GM21390 (cell line): ENCODE measurements at regions not wholly inside any gene's neighbourhood (a gene's known extent, or its start where the extent isn't known, plus 50 kb on each side); places are given as distances from the start of the nearest gene placed in this dataset.

ENCODE experiments used
- ATAC-seq: cut with Tn5 transposase; IDR thresholded peaks from one replicate; pipeline ENCODE4 v1.9.1; 2021; ENCODE audit not compliant: unreplicated experiment

- ATAC-seq, result no peak
Measured at GRCh38 chr17:12574525-12574924, 91.2 kb upstream of the MYOCD start.

DNA sequence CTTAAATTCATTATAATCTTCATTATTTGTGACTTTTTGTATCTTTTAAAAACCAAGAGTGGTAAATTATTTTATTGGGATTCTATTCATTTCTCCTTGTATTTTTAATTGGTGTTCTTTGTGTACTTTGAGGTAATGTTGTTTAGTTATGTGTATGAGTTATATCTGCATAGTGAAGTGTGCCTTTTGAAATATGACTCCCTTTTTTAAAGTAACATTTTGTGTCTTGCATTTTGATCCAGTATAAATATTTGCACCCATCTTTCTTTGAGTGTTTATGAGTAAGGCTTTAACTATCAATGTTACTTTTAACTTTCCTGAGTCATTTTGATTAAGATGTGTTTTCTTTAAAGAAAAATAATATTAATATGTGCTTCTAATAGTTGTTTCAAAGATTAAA, 90.0 kb upstream of the MYOCD start:
- no peak for ATAC-seq

DNA sequence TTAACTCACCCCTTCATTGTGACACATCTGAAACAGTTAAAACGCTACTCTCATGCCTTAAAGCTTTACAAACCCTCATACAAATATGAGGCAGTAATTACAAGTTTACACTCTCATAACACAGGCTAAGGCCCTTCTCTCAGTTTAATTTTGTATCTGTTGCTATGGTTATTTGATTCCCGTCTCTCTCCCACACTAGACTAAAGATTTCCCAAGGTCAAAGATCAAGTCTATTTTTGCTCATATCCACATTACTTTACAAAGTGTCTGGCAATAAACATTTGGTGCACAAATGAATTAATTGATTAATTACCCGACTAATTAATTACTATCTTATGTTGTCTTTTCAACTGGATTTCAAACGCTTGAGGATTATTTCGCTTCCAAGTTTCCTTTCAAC, 86.4 kb upstream of the MYOCD start:
- no peak for ATAC-seq

DNA sequence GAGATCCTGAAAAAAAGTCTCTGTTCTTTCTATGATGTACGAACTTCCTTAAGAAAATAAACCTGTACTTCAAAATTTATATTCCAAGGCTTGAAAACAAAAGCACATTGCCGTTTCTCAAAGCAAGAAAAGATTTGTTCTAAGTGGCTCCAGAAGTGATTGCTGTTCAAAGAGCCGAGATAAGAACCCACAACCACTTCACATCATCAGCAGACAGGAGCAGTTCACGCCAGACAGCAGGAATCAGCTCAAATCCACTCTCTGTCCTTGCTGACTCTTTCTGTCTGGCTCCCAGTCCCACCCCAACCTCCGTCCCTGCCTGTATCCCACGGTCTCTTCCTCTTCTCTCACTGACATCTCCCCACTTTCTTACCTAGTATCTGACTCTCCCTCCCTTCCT, 85.0 kb upstream of the MYOCD start:
- ATAC-seq, result no peak

DNA sequence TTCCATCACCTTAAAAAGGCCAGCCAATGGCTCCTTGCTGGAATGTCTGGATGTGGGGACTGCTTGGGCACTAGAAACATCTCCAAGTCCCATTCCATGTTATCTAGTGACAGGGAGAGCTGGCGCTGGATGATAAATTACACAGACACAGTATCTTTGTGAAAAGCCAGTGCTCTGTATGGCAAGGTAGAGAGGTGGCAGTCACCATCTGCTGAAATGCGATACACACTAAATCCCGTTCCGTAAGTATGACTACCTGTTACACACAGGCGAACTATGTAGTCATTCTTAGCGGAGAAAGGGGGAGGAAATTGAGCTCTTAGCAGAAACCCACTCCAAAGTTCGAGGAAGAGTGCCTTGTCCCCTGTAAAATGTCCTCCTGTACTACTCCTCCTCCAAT, 81.0 kb upstream of the MYOCD start:
- ATAC-seq, result no peak

DNA sequence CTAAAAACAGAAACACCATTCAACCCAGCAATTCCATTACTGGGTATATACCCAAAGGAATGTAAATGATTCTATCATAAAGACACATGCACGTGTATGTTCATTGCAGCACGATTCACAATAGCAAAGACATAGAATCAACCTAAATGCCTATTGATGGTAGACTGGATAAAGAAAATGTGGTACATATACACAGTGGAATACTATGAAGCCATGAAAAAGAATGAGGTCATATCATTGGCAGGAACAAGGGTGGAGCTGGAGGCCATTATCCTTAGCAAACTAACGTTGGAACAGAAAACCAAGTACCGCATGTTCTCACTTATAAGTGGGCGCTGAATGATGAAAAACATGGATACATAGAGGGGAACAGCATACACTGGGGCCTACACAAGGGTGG, 77.2 kb upstream of the MYOCD start:
- ATAC-seq, result no peak

DNA sequence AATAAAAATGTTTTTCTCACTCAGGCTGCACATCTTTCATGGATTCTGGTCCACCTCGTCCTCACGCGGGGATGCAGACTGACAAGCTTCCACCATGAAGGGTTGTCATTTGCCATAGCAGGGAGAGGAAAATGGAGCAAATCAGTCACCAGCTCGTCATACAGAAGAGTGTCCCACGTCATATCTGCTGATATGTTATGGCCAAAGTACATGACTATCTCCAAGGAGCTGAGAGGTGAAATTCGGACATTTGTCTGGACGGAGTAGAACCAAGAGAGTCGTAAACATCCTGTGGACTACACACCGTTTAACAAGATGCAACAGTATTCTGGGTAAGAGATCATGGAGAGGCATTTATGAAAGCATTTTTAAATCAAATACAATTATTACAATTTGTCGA, 75.3 kb upstream of the MYOCD start:
- no peak for ATAC-seq

- no peak for ATAC-seq
Measured at GRCh38 chr17:12591021-12591735, 74.5 kb upstream of the MYOCD start.

DNA sequence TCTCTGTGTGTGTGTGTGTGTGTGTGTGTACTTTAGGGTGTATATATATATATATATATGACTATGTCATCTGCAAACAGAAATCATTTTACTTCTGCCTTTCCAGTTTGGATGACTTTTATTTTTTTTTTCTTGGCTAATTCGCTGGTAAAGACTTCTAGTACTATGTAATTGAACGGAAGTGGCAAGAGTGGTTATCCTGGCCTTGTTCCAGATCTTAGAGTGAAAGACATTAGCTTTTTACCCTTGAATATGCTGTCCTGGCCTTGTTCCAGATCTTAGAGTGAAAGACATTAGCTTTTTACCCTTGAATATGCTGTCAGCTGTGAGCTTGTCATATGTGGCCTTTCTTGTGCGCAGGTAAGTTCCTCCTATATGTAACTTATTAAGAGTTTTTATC, 72.7 kb upstream of the MYOCD start:
- ATAC-seq, result no peak

DNA sequence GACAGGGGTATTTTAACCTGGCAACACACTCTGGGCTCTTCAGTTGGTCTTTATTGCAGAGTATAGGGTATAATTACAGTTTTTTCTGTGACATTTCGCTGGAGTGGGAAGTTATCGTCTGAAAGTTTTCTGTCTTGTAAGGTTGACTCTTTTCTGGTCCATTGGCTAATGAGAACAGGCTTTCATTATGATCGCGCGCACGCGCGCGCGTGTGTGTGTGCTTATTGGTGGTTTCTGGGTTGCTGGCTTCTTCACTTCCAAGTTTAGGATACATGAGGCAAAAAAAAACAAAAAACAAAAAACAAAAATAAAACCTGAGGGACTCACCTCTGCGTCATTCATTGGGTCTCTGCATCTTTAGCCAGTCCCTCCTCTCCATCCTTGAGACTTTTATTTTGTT, 68.7 kb upstream of the MYOCD start:
- no peak for ATAC-seq

- no peak for ATAC-seq
Measured at GRCh38 chr17:12597895-12598294, 67.8 kb upstream of the MYOCD start.

DNA sequence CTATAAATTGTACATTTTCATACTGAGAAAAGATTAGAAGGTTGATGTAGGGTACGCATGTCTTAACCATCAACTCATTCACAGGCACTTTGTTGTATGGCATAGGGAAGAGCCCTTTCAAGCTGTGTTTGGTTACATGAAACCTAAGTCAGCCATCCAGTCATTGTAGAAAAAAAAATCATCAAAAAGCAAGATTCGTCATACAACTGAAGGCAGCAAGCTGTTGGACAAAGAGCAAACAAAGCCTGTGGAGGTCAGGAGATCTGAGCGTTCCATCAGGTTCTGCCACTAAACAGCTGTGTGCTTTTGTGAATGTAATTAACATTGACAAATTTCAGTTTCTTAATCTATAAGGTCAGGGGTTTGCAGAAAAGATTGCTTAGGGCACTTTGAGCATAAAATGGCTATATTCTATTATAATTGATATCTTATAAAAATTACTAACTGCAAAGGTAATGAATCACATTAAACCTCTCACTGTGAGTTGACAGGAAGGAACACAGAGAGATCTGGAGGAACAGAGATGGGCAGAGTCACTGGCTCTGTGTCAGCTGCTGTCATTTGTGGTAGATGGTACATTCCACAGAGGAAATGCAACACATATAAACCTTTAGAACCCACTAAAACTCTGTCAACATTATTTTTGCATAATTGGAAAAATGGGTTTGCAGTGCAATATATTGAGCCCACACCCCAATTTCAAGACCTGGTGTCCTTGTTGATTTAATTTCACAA, 66.3 kb upstream of the MYOCD start:
- ATAC-seq, result no peak

DNA sequence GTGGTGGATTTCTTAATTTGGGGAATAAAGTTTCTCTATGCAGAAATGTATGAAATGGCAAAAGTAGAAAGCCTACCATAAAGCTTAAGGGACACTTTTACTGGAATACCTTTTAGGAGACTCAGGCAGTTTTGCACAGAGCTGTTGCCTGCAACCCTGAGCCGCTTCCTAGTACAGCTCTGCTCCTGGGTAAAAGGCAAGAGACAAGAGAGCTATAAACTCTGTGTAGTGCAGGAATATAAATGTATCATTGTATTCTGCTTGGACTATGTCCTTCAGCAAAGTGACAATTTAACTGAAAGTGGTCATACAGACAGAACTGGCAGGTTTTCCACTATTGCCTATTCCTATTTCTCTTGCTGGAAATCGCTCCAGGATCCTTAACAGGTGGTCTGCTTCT, 65.3 kb upstream of the MYOCD start:
- no peak for ATAC-seq

DNA sequence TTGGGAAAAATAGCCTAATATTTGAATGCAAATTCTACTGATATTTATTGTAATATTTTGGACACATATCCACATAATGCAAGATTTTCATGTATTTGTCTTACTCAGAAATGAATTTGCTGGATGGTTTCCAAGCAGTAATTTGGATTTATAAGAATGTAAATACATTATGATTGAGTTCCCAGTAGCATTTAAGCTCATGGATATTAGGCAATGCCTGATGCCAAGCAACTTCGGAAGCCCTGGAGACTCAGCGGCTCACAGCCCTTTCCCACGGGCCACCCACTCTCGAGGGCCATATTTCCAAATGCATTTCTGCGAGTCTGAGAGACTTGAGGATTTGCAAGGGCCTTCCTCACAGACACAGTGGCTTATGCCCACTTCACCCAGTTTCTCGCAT, 62.1 kb upstream of the MYOCD start:
- no peak for ATAC-seq

- ATAC-seq, result no peak
Measured at GRCh38 chr17:12605222-12605621, 60.5 kb upstream of the MYOCD start.

GRCh38 chr17:12613566-12613965, 52.1 kb upstream of the MYOCD start:
- no peak for ATAC-seq
